ENCODE measurements at regions not wholly inside any gene's neighbourhood (a gene's known extent, or its start where the extent isn't known, plus 50 kb on each side); places are given as distances from the start of the nearest gene placed in this dataset.

DNA sequence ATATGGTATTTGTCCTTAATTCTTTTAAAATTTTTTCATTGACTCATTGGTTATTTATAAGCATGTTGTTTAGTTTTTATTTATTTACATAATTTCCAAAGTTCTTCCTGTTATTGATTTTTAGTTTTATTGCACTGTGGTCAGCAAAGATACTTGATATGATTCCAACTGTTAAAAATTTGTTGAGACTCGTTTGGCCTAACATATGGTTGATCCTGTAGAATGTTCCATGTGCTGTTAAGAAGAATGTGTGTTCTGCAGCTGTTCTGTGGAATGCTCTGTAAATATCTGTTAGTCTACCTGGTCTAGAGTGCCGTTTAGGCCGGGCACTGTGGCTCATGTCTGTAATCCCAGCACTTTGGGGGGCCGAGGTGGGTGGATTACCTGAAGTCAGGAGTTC lies 197.7 kb downstream of the CD109 start:
- TF ChIP-seq, protein P1, sequence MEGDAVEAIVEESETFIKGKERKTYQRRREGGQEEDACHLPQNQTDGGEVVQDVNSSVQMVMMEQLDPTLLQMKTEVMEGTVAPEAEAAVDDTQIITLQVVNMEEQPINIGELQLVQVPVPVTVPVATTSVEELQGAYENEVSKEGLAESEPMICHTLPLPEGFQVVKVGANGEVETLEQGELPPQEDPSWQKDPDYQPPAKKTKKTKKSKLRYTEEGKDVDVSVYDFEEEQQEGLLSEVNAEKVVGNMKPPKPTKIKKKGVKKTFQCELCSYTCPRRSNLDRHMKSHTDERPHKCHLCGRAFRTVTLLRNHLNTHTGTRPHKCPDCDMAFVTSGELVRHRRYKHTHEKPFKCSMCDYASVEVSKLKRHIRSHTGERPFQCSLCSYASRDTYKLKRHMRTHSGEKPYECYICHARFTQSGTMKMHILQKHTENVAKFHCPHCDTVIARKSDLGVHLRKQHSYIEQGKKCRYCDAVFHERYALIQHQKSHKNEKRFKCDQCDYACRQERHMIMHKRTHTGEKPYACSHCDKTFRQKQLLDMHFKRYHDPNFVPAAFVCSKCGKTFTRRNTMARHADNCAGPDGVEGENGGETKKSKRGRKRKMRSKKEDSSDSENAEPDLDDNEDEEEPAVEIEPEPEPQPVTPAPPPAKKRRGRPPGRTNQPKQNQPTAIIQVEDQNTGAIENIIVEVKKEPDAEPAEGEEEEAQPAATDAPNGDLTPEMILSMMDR (IDR thresholded peaks at IDR 0.05), result no peak
- no peak for TF ChIP-seq POLR2A (IDR thresholded peaks at IDR 0.05)
